HG02610 (cell line): ENCODE measurements at regions not wholly inside any gene's neighbourhood (a gene's known extent, or its start where the extent isn't known, plus 50 kb on each side); places are given as distances from the start of the nearest gene placed in this dataset.
"Not testable (repeated sequence)": the region's sequence is repeated elsewhere in the genome, so short reads cannot be mapped to it uniquely, and the experiment has no call there.

Experiments
- ATAC-seq: cut with Tn5 transposase; IDR thresholded peaks from one replicate; pipeline ENCODE4 v1.9.1; 2021; ENCODE audit warnings: mild to moderate bottlenecking, moderate library complexity; ENCODE audit not compliant: unreplicated experiment

DNA sequence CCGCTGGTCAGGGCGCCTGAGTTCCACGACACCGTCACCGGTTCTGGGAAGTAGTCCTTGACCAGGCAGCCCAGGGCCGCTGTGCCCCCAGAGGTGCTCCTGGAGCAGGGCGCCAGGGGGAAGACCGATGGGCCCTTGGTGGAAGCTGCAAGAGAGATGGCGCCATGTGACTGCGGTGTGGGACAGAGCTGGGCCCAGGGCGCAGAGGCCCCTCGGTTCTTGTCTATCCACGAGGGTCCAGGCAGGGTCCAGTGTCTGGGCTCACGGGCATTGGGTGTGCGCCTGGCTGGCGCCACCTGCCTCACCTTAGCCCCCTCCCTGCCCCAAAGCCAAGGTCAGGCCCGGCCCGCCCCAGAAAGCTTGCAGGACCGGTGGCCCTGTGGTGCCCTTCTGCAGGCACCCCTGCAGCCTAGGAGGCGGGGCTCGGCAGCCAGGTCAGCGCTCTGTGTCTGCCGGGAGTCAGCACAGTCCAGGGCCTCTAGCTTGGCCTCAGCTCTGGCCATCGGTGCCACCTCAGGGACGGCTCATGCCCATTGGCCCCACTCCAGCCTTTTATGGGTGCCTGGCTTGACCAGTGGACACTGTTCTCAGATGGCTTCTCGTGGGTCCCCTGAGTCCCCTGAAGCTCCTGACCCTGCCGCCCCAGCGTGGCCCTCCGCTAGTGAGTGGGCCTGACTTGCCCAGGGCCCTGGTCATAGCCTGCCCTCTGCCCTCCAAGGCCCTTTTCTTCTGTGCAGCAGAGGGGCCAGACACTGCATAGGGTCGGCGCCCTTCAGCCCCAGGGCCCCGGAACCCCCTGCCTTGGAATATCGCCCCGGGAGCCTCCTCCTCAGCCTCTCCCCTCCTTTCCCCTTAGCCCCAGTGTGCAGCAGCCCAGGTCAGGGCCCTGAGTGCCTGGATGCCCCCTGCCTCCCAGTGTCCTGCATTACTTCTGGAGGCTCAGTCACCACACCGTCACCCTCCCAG, 245.2 kb downstream of the TMEM121 start:
- not testable (repeated sequence) for ATAC-seq

DNA sequence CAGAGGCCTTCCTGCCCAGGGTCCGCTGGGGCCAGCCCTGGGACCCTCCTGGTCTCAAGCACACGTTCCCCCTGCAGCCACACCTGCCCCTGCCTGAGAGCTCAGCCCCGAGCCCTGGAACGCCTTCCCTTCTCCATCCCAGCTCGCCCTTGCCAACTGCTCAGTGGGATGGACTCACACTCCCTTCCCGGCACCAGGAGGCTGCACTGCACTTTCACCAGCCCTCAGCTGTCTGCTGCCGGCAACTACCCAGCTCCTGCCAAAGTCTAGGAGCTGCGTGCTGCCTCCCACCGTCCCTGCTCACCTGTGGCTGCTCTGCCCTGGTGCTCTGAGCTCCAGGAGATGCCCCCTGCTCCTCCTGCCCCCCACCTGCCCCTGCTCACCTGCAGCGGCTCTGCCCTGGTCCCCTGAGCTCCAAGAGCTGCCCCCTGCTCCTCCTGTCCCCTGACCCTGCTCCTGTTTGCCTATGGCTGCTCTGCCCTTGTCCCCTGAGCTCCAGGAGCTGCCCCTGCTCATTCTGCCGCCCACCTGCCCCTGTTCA, 246.4 kb downstream of the TMEM121 start:
- ATAC-seq: not testable (repeated sequence)

DNA sequence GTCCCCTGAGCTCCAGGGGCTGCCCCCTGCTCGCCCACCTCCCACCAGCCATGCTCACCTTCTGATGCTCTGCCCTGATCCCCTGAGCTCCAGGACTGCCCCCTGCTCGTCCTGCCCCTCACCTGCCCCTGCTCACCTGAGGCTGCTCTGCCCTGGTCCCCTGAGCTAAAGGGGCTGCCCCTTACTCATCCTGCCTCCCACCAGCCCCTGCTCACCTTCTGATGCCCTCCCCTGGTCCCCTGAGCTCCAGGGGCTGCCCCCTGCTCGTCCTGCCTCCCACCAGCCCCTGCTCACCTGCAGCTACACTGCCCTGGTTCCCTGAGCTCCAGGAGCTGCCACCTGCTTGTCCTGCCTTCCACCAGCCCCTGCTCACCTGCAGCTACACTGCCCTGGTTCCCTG, 247.2 kb downstream of the TMEM121 start:
- no peak for ATAC-seq

DNA sequence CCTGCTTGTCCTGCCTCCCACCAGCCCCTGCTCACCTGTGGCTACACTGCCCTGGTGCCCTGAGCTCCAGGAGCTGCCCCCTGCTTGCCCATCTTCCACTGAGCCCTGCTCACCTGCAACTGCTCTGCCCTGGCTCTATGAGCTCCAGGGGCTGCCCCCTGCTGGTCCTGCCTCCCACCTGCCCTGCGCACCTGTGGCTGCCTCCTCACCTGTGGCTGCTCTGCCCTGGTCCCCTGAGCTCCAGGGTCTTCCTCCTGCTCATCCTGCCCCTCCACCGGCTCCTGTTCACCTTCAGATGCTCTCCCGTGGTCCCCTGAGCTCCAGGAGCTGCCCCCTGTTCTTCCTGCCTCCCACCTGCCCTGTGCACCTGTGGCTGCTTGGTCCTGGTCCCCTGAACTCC, 247.6 kb downstream of the TMEM121 start:
- ATAC-seq: no peak

DNA sequence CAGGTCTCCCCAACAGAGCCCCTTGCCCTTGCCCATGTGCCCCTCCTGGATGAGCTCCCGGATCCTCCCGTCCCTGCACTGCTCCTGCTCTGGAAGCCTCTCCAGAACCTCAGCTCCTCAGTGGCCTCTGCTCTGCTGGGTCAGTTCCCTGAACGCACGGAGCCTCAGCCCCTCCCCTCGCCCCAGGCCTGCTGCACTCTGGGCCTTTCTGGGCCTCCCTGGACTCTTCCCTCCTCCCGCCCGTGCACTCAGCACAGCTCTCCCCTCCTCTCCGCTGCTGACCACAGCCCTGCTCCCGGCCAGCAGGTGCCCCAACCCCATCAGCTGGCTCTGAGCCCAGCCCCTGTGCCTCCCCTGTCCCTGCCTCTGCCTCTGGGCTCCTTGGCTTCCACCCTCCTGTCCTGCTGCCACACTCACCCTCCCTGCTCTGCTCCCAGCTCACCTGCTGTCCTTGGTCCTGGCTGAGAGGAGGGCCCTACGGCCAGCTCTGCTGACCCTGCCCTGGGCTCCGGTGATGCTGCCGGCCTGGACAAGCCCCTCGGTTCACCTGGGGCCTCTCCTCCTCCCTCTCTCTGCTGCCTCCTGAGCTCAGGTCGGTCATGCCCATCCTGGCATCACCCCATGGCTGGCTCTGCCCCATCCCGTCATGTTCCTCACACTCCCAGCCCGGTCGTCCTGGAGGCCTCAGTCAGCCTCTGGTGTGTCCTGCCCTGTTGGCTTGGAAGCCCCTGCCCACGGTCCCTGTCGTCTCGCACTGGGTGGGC, 248.4 kb downstream of the TMEM121 start:
- not testable (repeated sequence) for ATAC-seq

DNA sequence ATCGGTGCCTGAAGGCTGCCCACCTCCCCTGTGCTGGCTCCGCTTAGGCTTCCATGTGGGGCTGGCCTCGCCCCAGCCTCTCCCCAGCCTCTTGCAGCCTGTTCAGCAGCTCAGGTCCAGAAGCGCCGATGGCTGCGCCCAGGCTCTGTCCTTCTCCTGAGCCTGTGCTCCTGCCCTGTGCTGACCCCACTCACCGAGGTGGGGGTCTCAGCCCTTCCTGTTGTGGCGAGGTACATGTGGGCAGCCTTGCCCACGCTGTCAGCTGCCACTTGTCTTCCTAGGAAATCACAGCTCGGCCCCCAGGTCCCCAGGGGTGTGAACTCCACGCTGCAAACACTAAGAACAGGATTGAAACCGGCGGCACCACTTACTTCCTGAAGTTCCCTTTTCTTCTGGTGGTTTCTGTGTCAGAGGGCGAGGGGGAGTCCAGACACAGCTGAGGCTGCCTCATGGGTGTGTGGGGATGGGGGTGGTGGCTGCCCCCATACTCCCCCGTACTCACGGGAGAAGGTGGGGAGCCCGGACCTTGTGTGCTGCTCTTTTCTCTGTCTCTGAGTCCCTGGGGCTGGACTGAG, 249.1 kb downstream of the TMEM121 start:
- ATAC-seq: peak; percentile 75

DNA sequence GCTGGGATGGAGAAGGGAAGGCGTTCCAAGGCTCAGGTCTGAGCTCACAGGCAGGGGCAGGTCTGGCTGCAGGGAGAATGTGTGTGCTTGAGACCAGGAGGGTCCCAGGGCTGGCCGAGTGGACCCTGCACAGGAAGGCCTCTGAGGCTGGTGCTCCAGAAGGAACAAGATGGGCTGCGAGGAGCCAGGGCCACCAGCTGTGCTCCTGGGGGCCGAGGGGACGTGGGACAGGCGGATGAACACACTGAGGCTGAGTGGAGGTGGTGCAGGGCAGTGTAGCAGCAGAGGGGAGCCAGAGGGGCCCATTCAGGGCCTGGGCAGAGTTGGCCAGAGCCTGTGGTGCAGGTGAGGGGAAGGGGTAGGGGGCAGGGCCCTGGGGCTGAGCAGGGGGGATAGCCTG, 249.7 kb downstream of the TMEM121 start:
- ATAC-seq: not testable (repeated sequence)

DNA sequence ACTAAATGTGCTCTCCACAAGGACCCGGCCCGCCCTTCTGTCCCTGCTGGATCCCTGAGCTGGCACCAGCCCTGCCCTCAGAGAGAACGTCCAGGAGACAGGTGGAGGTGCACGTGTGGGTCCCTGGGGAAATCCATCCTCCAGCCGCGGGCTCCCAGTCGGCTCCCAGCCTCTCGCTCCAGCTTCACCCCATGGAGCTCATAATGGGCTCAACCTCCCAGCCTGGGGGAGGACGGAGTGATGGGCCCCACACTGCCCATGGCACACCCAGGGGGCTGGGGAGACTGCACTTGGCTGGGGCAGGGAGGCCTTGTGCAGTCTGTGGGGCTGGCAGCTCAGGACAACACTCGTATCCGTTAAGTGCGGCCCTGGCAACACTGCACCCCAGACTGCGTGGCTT, 250.5 kb downstream of the TMEM121 start:
- ATAC-seq: no peak

DNA sequence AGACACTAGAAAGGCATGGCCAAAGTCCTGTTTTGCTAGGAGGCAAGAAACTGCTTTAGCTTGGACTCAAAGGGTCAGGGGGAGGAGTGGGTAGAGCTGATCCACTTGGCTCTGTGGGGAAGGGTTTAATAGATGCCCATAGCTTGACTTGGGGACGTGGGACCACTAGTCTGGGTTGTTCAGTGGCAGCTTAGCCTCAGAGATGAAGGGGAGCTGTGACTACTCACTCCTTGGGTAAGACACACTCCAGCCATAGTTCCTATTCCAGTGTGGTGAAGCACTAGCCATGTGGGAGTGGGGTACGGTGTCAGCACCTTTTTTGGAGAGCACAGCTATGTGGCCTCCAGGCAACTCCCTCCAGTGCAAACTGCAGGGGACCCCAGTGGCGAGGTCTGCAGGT, 257.3 kb downstream of the TMEM121 start:
- ATAC-seq: no peak

DNA sequence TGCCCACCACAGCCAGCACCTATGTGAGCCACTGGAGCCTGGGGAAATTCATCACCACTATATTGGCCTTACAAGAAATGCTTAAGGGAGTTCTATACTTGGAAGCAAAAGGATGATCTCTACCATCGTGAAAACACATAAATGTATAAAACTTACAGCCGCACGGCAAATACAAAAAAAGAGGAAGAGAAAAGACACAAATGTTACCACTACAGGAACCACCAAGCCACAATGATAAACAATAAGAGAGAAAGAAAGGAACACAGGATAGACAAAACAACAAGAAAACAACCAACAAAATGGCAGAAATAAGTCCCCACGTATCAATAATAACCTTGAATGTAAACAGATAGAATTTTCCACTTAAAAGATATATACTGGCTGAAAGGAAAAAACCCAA, 267.5 kb downstream of the TMEM121 start:
- ATAC-seq: no peak

DNA sequence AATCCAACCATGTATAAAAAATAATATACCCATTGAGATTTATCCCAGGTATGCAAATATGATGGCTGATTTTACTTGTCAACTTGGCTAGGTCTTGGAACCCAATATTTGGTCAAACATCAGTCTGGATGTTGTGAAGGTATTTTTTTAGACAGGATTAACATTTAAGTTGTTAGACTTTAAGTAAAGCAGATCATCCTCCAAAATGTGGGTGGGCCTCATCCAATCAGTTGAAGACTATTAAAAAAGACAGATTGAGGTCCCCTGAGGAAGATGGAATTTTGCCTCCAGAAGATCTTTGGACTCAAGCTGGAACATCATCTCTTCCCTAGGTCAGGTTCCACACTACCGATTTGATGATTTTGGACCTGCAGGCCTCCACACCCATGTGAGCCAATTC, 271.2 kb downstream of the TMEM121 start:
- no peak for ATAC-seq

DNA sequence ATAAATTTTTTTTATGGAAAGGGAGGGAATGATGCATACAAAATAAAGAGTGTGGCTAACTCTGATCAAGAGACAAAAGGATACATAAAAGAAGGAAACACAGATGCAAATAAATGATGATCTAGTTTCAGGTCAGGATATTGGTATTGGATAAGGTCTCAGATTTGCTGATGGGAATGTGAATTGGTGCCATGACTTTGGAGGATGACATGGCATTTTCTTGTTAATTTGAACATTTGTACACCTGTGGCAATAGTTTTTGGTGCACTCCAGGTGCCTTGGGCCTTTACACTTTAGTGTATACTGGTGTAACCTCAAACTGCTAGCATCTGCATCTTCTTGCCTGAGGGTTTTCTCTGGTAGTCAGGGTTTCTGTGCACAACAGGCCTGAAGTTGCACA, 279.3 kb downstream of the TMEM121 start:
- no peak for ATAC-seq

DNA sequence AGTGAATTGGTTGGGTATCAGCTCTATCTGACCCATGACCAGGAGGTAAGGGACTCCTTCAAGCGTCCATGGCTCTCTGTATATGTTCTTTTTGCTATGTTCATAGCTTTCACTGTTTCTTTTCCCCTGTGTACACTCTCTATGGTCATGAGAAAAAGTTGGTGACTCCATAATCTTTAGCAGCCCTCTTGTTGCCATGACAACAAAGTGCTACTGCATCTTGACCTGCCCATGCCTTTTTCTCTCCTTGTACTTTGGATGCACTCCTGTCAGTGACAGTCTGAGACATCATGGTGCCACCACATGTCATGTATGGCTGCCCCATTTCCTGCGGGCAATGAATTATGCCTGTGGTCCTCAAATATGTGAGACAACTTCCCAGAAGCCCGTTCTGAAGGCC, 280.2 kb downstream of the TMEM121 start:
- no peak for ATAC-seq

DNA sequence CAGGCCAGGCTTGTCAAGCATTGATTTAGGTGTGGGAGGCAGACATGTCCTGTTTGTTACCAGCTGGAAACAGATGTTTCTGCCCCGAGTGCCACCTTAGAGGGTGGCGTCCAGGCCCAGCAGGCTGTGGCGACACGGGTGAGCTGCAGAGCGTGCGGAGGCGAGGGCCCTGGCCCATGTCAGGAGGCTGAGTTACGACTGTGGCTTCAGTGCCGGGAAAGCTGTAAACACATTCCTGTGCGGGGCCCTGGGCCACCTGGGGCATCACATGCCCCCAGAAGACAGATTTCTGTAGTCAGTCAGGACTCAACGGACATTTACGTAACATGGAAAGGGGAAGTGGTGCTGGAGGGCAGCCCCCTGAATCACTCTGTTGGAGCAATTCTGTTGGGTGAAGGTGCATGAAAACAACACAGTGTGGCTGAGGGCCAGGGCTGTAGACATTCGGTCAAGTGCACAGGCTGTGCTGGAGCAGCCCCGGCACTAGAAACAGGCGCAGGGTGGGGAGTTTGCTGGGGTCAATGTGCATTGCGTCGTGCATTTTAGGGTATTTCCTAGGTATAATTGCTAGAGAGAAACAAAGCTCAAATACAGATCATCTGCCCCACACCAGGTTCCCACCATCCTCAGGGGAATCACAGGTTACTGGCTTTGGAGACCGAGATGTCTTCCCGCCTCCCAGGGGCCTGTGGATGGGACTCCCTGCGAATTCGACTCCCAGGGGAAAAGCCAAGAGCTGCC, 291.8 kb downstream of the TMEM121 start:
- ATAC-seq: peak; percentile 79

DNA sequence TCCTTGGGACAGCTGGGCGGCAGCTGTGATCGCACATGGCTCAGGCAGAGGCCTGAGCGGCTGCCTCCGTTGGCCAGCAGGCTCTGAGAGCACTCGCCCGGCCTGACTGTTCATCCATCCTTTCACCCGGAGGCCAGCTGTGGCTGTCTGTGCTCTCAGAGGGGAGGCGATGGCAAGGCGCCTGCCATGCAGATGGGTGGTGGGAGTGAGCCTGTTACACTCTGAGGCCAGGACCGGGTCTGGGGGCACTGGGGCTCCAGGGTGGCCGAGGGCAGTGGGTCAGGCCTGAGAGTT, 292.3 kb downstream of the TMEM121 start:
- ATAC-seq: no peak

DNA sequence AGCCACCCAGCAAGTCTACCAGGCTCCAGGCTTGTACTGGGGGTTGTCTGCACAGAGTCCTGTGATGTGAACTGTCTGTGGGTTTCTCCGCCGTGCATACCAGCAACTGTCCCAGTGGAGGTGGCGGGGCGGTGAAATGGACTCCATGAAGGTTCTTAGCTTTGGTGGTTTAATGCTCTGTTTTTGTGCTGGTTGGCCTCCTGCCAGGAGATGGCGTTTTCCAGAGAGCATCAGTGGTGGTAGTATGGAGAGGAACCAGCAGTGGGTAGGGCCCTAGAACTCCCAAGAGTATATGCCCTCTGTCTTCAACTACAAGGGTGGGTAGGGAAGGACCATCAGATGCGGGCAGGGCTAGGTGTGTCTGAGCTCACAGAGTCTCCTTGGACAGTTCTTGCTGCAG, 303.8 kb downstream of the TMEM121 start:
- ATAC-seq: no peak

DNA sequence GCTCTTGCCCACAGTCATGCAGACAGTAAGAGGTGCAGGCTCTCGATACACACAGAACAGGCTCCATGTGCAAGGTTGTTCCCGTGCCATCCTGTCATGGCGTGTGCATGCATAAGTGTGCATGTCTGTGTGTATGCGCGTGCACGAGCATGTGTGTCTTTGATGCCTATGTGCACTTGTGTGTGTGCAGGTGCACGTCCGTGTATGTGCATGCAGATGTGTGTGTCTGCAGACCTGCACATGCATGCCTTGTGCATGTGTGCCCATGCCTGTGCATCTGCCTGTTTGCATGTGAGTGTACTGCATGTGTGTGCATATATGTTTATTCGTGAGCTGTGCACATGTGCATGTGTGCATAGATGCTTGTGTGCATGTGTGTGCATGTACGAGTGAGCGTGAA, 309.8 kb downstream of the TMEM121 start:
- ATAC-seq: no peak

DNA sequence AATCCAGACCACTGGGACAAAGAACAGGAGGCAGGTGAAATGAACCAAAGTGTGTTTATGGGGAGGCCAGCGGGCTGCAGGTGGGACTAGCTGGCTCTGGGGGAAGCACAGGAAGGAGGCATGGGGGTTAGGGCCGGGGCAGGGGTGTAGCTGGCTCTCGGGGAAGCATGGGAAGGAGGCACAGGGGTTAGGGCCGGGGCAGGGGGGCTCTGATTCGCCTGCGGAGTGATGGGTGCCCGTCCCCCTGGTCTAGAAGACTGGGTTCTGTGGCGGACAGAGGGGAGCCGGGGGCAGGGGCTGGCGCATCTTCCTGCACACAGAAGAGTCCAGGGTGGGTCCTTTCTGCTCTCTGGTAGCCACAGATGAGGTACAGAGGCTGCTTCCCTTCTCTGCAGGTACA, 310.3 kb downstream of the TMEM121 start:
- no peak for ATAC-seq

DNA sequence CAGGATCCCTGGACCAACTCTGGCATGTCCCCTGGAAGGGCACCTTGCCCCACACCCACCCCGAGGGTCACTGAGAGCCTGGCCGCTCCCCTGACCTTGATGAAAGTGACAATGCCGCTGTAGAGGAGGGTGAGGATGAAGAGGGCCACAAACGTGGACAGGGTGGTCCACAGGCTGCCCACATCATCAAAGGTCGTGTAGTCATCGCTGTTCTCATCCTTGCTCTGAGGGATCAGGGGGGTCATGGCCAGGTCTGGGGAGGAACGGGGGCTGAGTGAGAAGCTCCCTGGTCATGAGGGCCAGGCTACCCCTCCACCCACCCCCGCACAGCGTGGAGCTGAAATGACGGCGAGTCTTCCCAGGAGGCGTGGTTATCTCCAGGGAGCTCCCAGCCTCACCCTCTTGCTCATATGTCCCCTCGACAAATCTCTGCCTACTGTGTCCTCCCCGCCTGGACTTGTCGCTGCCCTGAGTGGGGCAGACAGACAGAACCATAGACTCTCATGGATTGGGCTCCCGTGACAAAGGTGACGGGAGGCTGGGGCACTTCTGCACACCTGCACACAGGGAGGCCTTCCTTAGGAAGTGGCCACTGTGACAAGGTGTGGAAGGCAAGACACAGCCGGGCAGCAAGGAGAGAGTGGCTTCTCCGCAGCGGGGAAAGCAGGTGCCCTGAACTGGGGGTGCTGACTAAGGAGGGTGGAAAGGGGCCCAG, 311.1 kb downstream of the TMEM121 start:
- ATAC-seq: no peak

DNA sequence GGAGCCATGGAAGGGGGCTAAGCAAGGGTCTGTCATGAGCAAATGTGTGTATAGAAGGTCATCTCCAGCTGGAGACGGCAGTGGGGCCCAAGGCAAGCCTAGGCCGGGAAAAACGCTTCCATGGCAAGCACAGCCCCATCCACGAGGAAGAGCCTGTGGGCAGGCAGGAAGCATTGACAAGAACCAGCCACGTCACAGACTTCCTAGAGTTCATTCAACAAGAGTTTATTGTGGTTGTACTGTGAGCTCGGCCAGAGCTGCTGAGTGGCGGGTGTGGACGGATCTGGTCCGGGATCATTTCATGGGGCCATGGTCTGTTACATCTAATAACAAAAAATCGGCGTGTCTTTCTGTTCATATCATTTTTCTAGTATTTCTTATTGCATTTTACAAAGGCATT, 311.7 kb downstream of the TMEM121 start:
- ATAC-seq: no peak
